Astrocyte of the cerebellum (primary cell): ENCODE measurements at regions not wholly inside any gene's neighbourhood (a gene's known extent, or its start where the extent isn't known, plus 50 kb on each side); places are given as distances from the start of the nearest gene placed in this dataset.

Experiments used
- DNase-seq: peaks from one replicate; pipeline ENCODE4 v3.0.0-alpha.2; 2011; ENCODE audit warnings: low read depth
- H3K4me3 ChIP-seq: 2 replicates; pipeline ENCODE4 v1.5.1; 2011; ENCODE audit warnings: mild to moderate bottlenecking, low read depth, low read length, moderate library complexity
- in situ Hi-C: cut with HindIII; loops from 2 replicates; pipeline ENCODE4 v1.10.0; 2017; ENCODE audit warnings: low sequenced_read_pairs
- TF ChIP-seq, protein P1 (sequence below): IDR thresholded peaks from 2 replicates; pipeline ENCODE4 v1.5.1; 2012; ENCODE audit warnings: low read length, low read depth, moderate library complexity, mild to moderate bottlenecking; ENCODE audit errors: missing control alignments

DNA sequence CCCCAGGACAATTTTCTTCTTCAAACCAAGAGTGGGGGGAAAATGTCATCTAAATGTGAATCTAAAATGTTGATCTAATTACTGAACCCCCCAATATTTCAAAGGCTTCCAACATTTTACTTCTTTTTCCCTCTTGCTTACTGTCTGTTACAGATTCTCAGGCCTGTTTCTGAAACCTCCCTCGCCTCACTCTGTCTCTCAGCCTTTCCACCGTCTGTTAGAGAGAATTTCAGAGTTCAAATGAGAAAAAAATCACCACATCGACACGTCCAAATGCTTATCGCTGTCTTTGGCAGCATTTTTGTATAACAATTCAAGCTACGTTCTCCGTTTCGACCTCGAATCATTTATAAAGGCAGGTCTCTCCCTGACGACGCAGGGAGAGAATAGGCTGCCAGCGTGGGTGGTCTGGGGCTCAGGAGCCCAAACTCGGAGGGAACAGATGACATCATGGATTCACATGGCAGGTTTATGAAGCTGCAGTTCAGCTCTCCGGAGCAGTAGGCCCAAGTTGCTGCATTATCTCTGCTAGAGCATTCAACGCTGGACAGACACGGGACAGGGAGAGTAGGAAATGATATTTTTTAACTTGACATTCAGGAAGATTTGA is 139.8 kb downstream of the GAS1 start:
- TF ChIP-seq, protein P1, sequence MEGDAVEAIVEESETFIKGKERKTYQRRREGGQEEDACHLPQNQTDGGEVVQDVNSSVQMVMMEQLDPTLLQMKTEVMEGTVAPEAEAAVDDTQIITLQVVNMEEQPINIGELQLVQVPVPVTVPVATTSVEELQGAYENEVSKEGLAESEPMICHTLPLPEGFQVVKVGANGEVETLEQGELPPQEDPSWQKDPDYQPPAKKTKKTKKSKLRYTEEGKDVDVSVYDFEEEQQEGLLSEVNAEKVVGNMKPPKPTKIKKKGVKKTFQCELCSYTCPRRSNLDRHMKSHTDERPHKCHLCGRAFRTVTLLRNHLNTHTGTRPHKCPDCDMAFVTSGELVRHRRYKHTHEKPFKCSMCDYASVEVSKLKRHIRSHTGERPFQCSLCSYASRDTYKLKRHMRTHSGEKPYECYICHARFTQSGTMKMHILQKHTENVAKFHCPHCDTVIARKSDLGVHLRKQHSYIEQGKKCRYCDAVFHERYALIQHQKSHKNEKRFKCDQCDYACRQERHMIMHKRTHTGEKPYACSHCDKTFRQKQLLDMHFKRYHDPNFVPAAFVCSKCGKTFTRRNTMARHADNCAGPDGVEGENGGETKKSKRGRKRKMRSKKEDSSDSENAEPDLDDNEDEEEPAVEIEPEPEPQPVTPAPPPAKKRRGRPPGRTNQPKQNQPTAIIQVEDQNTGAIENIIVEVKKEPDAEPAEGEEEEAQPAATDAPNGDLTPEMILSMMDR: no peak
- DNase-seq: no peak
- in situ Hi-C loops: no loop called here
- no peak overlapping the region for H3K4me3 ChIP-seq

DNA sequence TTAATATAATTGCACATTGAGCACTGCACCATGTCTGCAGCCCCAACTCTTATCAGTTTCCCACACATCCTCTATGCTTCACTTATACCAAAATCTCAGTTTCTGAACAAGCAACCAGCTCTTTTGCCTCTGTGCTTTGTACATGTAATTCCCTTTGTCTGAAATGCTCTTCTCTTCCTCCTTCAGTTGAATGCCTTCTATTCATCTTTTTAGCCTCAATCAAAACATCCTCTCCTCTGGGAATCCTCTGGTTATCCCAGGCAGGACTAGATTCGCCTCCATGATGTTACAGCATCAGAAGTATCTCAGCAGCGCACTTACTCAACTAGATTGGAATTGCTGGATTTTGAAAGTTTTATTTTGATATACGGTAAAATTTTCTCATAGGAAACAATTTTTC is 143.3 kb downstream of the GAS1 start:
- no peak for DNase-seq
- in situ Hi-C loops: no loop called here
- TF ChIP-seq, protein P1: no peak
- no peak overlapping the region for H3K4me3 ChIP-seq

DNA sequence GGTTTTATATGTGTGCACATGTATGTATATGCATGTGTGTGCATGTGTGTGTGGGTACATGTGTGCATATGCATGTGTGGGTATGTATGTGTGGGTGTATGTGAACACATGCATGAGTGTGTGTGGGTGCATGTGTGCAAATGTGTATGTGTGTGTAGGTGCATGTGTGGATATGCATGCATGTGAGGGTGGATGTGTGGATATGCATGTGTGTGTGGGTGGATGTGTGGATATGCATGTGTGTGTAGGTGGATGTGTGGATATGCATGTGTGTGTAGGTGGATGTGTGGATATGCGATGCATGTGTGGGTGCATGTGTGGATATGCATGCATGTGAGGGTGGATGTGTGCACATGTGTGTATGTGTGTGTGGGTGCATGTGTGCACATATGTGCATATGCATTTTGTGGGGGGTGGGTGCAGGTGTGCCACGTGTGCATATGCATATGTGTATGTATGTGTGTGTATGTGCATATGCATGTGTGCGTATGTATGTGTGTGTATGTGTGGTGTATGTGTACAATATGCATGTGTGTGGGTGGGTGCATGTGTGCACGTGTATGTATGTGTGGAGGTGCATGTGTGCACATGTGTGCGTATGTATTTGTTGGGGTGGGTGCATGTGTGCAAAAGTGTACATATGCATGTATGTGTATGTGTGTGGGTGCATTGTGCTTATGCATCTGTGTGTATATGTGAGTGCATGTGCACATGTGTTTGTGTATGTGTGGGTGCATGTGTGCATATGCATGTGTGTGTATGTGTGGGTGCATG is 144.2 kb downstream of the GAS1 start:
- TF ChIP-seq, protein P1: no peak
- in situ Hi-C loops: no loop called here
- DNase-seq: no peak
- H3K4me3 ChIP-seq: no peak overlapping the region

DNA sequence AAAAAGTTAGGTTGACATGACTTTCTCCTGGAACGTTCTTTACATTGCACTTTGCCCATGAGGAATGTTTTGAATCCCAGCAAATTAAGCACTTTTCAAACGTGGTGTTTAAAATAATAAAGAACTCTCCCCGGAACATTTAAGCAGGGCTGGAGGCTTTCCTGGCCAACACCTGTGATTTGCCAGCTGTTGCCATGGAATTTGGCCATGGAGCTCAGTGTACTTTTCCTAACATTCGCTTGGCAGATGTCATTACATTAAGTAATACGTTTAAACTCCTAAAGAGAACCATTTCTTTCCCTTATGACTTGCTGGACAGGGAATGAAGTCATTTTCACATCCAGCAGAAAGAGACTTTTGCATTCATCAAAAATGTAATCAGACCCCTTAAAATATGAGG is 146.1 kb downstream of the GAS1 start:
- H3K4me3 ChIP-seq: no peak overlapping the region
- TF ChIP-seq, protein P1: no peak
- peak; percentile 35 for DNase-seq
- in situ Hi-C loops: no loop called here

DNA sequence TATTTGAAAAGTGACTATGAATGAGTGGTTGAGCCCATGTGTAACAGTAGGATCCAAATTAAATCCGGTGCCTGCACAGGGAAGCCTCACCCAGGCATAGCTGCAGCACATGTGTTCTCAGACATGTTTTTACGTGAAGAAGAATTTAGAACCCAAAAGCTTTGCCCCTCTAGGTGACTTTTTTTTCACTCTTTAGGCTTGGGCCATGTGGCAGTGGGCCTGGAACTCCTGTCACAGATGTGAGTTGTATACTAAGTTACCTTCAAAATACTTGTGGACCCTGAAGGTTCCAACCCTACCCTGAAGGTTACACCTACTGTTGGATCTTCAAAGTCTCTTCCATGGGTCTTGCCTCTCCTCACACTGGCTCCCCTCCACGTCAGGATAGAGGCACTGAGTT is 146.6 kb downstream of the GAS1 start:
- no peak for DNase-seq
- in situ Hi-C loops: no loop called here
- TF ChIP-seq, protein P1: no peak
- H3K4me3 ChIP-seq: no peak overlapping the region

DNA sequence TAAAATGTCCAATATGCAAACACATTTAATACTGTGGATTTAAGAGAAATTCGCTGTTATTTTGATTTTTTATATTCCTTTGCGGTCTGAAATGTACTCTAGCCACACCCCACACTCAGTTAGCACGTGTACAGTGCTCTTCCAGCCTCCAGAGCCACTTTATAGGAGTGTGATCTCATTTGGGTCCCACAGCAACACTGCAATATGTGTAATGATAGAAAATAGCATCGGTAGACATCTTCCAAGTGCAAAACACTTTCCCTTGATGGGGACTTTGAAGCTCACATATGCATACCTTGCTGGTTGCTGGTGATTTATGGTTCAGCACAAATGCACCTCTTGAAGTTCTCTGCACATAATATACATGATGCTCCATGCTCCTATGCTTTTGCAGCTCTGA is 148.3 kb downstream of the GAS1 start:
- H3K4me3 ChIP-seq: no peak overlapping the region
- TF ChIP-seq, protein P1: no peak
- in situ Hi-C loops: no loop called here
- DNase-seq: no peak
